Activated T-cell treated with anti-CD3 and anti-CD28 coated beads, Interleukin-2, amount 50 U/mL, for 72 hours (primary cell): ENCODE measurements at regions not wholly inside any gene's neighbourhood (a gene's known extent, or its start where the extent isn't known, plus 50 kb on each side); places are given as distances from the start of the nearest gene placed in this dataset.
A peak's percentile ranks its signal among the peaks of the same experiment; 100 is the strongest.

Source experiments
- ATAC-seq, 2 donors: fragments of 150-1000 bp; cut with Tn5 transposase; replicated peaks in 1 of 2; 2 replicates each; pipeline ENCODE4 v1.10.0; 2021; ENCODE audit warnings: moderate library complexity in 2 of 2, mild to moderate bottlenecking in 1 of 2
- DNase-seq, 2 donors: peaks; one replicate each; pipeline ENCODE4 v3.0.0; 2021 to 2022; ENCODE audit warnings: mixed read lengths in 1 of 2
- H3K27ac Mint-ChIP-seq: one replicate; pipeline ENCODE4 v1.8.0; 2022; ENCODE audit warnings: mild to moderate bottlenecking, moderate library complexity, mixed read lengths
- H3K27me3 Mint-ChIP-seq: one replicate; pipeline ENCODE4 v1.8.0; 2022; ENCODE audit warnings: low read depth, mixed read lengths
- H3K36me3 Mint-ChIP-seq, 2 donors: one replicate each; pipeline ENCODE4 v1.8.0; 2022; ENCODE audit warnings: mixed read lengths in 2 of 2, mild to moderate bottlenecking in 1 of 2; ENCODE audit not compliant: insufficient read depth in 2 of 2
- H3K4me1 Mint-ChIP-seq: one replicate; pipeline ENCODE4 v1.8.0; 2022; ENCODE audit warnings: low read depth, mixed read lengths
- H3K4me3 Mint-ChIP-seq, 2 donors: one replicate each; pipeline ENCODE4 v1.8.0; 2022; ENCODE audit warnings: mild to moderate bottlenecking in 2 of 2, mixed read lengths in 2 of 2, moderate library complexity in 2 of 2
- H3K9me3 Mint-ChIP-seq, 2 donors: one replicate each; pipeline ENCODE4 v1.8.0; 2022; ENCODE audit warnings: mixed read lengths in 2 of 2

DNA sequence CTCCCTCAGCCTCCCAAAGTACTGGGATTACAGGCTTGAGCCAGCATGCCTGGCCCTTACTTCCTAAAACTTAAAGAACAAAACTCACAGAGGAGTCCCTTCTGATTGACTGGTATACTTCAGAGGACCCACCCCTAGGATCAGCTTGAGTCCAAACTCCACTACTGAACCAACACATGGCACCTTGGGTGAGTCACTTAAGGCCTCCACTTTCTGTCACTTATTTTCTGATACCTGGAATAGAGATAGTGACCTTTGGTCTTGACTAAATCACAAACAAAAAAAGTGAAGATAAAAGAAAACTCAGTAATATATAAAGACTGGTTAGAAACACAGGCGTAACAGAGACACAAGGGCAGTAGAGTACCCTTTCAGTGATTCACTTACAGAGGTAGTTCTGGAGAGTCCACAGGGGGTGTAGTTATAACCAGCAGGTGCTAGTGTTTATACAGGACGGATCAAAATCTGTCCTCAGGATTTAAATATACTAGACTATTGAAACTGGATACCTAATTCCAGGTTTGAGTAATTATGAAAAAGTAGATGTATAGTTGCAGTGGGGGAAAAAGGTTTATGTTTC is 274.3 kb upstream of the ANKRD55 start:
- Mint-ChIP-seq H3K9me3 (peaks cover 3 to 4% of the 10 kb centered on the region in 2 donors), H3K27ac (peak overlapping the region; percentile 54), H3K36me3 (no peaks in the 10 kb centered on the region), H3K27me3 (no peaks in the 10 kb centered on the region), H3K4me3 (no peak overlapping the region), H3K4me1 (peaks cover 1% of the 10 kb centered on the region)
- no peak for ATAC-seq
- DNase-seq: no peak

DNA sequence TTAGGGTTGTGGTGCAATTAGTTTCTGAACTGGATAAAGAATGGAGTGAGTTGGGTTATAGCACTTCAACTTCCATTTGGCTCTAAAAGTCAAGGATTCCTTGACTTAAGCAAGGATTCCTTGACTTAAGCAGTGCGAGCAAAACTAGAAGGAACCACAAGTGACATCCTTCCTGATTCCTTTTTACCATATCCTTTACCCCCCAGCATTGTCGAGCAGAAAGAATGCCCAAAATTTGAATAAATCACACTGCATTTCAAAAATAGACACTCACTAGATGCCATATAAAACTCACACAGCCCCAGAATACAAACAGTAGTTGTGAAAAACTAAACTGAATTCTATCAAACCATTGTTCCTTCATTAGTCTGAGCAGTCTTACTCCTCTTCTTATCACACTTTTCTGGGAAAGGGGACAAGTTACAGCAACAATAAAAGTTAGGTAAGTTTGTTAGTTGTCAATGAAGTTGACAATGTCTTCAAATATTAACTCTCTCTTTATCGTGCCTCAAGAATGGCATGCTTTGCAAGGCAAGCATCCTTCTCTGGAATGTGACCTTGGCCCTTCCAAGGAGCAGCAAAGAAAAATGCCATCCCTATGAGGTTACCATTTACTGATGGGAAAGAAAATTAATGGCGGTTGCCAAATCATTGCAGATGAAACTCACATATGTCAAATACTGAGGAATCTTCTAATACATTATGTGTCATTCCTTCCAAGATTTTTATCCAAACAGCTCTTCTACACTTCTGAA is 273.3 kb upstream of the ANKRD55 start:
- H3K27me3 Mint-ChIP-seq: no peaks in the 10 kb centered on the region
- H3K4me3 Mint-ChIP-seq: no peak overlapping the region
- peaks cover 3 to 4% of the 10 kb centered on the region in 2 donors for H3K9me3 Mint-ChIP-seq
- no peaks in the 10 kb centered on the region for H3K36me3 Mint-ChIP-seq
- DNase-seq (no peak), ATAC-seq (no peak)
- no peak overlapping the region for H3K27ac Mint-ChIP-seq
- H3K4me1 Mint-ChIP-seq: peaks cover 10% of the 10 kb centered on the region

DNA sequence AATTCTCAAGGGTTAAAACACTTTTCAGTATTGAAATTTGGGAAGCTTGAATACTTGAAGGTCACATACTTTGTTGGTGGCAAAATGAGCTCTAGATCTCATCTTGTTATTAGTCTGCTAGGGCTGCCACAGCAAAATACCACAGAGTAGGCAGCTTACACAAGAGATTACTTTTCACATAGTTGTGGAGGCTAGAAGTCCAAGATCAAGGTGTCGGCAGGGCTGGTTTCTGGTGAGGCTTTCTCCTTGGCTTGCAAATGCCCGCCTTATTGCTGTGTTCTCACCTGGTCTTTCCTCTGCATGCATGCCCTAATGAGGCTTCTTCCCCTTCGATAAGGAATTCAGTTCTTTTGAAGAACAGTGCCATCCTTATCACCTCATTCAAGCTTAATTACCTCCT is 270.8 kb upstream of the ANKRD55 start:
- Mint-ChIP-seq H3K9me3 (peaks cover 3 to 4% of the 10 kb centered on the region in 2 donors), H3K27ac (no peak overlapping the region), H3K4me1 (peaks cover 10% of the 10 kb centered on the region), H3K4me3 (no peak overlapping the region), H3K36me3 (no peaks in the 10 kb centered on the region), H3K27me3 (no peaks in the 10 kb centered on the region)
- DNase-seq: no peak
- ATAC-seq: no peak

DNA sequence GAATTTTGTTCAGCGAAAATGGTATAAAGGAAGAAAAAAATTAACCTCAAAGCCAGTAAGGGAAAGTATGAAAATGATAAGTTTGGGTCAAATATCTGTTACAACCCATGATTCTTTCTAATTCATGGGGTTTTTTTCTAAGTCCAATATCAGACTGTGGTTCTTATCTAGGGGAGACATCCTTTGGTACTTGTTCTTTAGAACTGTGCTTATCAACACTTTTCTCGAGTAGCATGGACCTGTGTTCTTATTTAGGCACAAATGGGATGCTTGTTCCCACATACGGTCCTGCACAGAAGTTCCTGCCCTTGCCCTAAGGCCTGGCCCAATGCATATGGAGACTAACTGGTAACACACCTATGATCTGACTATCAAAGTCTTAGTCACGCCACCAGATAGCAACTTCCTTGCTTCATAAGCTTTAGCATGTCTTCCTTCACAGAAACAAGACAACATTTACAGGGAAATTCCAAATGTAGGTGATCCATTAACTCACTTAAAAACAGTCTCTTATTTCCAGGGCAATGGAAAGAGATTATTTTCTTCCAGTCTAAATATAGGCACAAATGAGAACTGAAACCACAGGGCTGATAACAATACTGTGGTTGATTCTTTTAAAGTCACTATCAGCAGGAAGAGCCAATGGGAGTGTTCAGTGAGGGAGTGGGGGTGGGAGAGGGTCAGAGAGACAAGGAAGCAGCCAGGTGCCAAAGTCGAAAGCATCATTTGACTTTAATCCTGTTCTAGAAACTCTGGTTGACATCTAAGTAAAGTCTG is 268.8 kb upstream of the ANKRD55 start:
- ATAC-seq (no peak), DNase-seq (no peak)
- Mint-ChIP-seq H3K4me1 (peaks cover 10% of the 10 kb centered on the region), H3K27me3 (no peaks in the 10 kb centered on the region), H3K27ac (no peak overlapping the region), H3K36me3 (no peaks in the 10 kb centered on the region), H3K9me3 (peaks cover 3 to 4% of the 10 kb centered on the region in 2 donors), H3K4me3 (no peak overlapping the region)

DNA sequence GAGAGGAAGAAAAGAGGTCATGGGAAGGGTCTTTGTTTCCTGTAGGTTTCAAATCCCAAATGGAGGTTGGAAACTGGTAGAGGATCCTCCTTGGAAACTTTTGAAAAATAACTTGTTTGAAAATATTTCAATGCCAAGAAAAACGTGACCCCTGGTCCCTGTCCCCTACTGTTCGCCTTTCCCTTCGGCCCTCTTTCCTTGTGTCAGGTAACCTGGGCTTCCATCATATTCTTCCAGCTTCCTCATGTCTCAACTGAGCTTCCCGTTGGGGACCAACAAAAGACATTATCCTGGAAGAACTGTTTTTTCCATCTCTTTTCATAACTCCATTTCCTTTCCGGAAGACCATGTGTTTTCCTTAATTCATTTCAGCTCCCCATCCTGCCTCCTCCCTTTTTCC is 266.8 kb upstream of the ANKRD55 start:
- ATAC-seq (no peak), DNase-seq (no peak)
- Mint-ChIP-seq H3K36me3 (no peaks in the 10 kb centered on the region), H3K27me3 (no peaks in the 10 kb centered on the region), H3K4me1 (peaks cover 14% of the 10 kb centered on the region), H3K9me3 (peaks cover 0 to 3% of the 10 kb centered on the region in 2 donors), H3K27ac (no peak overlapping the region), H3K4me3 (no peak overlapping the region)

DNA sequence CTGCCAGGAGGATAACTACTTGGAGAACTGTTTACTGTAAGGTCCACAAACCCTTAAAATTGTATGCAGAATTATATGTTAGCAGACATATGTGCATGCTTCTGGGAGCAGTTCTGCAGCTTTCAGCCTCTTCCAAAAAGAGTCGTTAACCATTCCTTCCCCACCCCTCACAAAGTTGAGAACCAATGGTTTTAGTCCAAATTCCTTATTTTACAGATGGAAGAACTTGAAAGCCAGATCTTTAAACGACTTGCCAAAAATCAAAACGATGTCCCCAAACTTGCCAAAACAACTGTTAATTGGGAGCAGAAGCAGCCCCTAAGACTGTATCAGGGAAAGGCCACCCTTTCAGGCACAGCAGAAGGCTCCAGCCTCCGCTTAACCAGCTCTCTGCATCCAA is 266.4 kb upstream of the ANKRD55 start:
- no peak for ATAC-seq
- Mint-ChIP-seq H3K4me1 (peaks cover 16% of the 10 kb centered on the region), H3K36me3 (no peaks in the 10 kb centered on the region), H3K27ac (no peak overlapping the region), H3K9me3 (peaks cover 0 to 3% of the 10 kb centered on the region in 2 donors), H3K4me3 (no peak overlapping the region), H3K27me3 (no peaks in the 10 kb centered on the region)
- DNase-seq: no peak

DNA sequence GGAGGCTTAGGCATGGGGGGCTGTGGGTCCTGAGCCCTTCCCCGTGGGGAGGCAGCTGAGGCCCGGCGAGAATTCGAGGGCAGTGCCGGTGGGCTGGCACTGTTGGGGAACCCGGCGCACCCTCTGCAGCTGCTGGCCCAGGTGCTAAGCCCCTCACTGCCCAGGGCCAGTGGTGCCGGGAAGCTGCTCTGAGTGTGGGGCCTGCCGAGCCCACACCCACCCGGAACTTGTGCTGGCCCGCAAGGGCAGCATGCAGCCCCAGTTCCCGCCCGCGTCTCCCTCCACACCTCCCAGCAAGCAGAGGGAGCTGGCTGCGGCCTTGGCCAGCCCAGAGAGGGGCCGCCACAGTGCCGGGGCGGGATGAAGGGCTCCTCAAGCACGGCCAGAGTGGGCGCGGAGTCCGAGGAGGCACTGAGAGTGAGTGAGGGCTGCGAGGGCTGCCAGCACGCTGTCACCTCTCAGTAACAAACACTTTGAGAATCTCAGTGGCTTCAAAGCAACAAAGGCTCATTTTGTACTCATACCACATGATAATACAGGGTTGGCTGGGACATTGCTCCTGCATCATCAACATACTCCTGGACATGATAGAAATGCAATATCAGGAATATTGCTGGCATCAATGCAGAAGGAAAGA is 265.7 kb upstream of the ANKRD55 start:
- no peak overlapping the region for H3K4me3 Mint-ChIP-seq

DNA sequence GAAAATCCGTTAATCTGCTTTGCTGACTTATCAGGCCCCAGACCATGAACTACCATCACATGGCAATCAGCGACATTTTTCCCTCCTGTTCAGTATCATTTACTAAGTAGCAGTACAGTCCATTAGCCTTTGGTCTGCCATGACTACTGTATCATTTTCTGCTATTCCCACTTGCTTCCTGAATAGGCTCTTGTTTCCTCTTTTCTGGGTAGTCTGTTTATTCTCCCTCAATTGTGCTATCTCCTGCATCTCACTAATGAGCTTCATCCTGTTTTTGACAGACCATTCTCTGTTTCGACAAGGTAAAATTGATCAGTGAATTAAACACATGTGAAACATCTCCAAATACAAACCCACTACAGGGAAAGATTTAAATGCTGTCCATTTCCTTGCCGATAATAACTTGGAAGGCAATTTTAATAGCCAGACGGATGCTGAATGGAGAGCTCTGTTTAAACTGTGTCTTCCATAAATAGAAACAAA is 263.5 kb upstream of the ANKRD55 start:
- no peak for ATAC-seq
- Mint-ChIP-seq H3K4me1 (peaks cover 20% of the 10 kb centered on the region), H3K9me3 (no peaks in the 10 kb centered on the region), H3K27ac (no peak overlapping the region), H3K27me3 (no peaks in the 10 kb centered on the region), H3K36me3 (no peaks in the 10 kb centered on the region), H3K4me3 (no peak overlapping the region)
- no peak for DNase-seq

More for the DNA sequence above, 265.7 kb upstream of the ANKRD55 start:
- Mint-ChIP-seq H3K27me3 (no peaks in the 10 kb centered on the region), H3K36me3 (no peaks in the 10 kb centered on the region), H3K9me3 (peaks cover 0 to 3% of the 10 kb centered on the region in 2 donors), H3K4me1 (peaks cover 20% of the 10 kb centered on the region), H3K27ac (no peak overlapping the region)
- no peak for DNase-seq
- no peak for ATAC-seq

DNA sequence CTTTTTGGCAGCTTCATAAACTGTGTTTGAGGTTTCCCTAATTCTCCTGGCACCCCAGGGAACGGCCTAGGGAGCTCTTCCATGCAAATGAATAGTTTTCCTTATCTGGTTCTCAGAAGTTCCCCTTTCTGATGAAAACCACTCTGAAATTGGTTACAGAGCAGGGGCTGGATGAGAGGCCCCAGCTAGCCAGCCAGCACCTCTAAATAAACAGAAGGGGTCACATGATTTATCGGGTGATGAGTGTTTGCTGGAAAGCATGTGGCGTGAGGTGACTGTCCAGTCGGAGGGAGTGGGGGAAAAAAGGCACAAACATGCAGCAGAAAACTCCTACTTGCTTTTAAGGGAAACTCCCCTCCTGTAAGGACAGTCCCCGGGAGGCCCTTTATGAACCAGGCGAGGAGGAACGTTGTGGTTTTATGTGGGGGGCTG is 261.2 kb upstream of the ANKRD55 start:
- Mint-ChIP-seq H3K27me3 (no peaks in the 10 kb centered on the region), H3K27ac (no peak overlapping the region), H3K4me1 (peaks cover 36% of the 10 kb centered on the region), H3K9me3 (no peaks in the 10 kb centered on the region), H3K4me3 (no peak overlapping the region), H3K36me3 (no peaks in the 10 kb centered on the region)
- DNase-seq: no peak
- ATAC-seq: no peak

DNA sequence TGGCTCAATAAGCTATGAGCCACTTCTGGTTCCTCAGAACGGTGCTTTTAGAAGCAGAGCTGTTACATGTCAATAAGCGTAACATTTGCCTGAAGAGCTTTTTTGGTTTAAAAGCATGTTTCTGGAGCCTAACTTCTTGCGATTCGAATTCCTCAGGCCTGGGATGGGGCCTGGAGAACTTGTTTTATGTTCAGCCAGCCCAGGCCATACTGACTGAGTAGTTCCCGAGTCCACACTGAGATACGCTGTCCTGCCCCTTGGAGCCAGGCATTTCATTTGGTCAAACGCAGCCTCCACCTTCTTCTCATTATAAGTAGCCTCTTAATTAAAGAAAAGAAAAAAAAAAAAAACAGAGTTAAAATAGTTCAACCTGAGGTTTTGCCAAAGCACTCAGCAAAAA is 260.6 kb upstream of the ANKRD55 start:
- H3K4me1 Mint-ChIP-seq: peaks cover 37% of the 10 kb centered on the region
- no peak overlapping the region for H3K27ac Mint-ChIP-seq
- DNase-seq (no peak), ATAC-seq (no peak)
- H3K36me3 Mint-ChIP-seq: no peaks in the 10 kb centered on the region
- no peak overlapping the region for H3K4me3 Mint-ChIP-seq
- H3K9me3 Mint-ChIP-seq: no peaks in the 10 kb centered on the region
- H3K27me3 Mint-ChIP-seq: no peaks in the 10 kb centered on the region

DNA sequence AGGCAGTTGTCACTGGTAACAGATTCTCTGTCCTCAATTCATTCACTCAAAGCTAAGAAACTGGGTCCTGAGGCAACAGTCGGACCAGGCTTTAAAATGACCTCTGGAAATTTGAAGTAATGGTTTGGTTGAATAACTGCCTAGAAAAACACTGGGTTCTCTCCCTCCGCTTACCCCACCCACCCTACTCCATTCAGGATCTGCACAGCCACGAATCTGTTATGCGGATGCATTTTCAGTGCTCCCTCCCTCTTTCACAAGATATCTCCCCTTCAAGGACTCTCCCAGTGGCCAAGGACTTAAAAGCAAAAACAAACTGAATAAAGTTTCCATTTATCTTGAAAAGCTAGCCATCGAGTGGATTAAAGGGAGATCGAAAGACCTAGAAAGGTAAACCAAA is 260.2 kb upstream of the ANKRD55 start:
- peaks cover 0 to under 1% of the 10 kb centered on the region in 2 donors for H3K36me3 Mint-ChIP-seq
- no peak overlapping the region for H3K4me3 Mint-ChIP-seq
- peaks cover 0 to under 1% of the 10 kb centered on the region in 2 donors for H3K9me3 Mint-ChIP-seq
- H3K27ac Mint-ChIP-seq: no peak overlapping the region
- no peaks in the 10 kb centered on the region for H3K27me3 Mint-ChIP-seq
- DNase-seq (no peak), ATAC-seq (no peak)
- peaks cover 41% of the 10 kb centered on the region for H3K4me1 Mint-ChIP-seq

DNA sequence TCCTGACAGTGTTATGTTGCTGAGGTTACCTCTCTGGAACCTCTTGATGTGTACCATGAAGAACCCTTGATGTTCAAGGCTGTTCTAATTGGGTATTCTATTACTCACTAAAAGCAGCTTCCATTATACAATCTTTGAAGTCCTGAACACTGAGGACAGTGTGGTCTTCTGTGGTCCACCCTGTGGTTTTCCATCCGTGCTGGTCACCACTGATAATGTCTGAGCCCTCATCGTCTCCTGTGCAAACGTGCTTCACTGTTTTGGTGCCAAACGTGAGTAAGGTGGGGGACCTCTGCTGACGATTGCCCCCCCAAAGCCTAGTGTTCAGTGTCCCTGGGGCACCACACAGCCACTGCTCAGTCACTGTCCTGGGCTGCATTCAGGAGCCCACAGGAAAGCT is 259.7 kb upstream of the ANKRD55 start:
- H3K27ac Mint-ChIP-seq: no peak overlapping the region
- ATAC-seq: no peak
- H3K9me3 Mint-ChIP-seq: peaks cover 0 to 2% of the 10 kb centered on the region in 2 donors
- no peaks in the 10 kb centered on the region for H3K27me3 Mint-ChIP-seq
- no peak overlapping the region for H3K4me3 Mint-ChIP-seq
- DNase-seq: no peak
- H3K36me3 Mint-ChIP-seq: peaks cover 0 to 2% of the 10 kb centered on the region in 2 donors
- peaks cover 42% of the 10 kb centered on the region for H3K4me1 Mint-ChIP-seq
